ENCODE measurements at regions not wholly inside any gene's neighbourhood (a gene's known extent, or its start where the extent isn't known, plus 50 kb on each side); places are given as distances from the start of the nearest gene placed in this dataset.

DNA sequence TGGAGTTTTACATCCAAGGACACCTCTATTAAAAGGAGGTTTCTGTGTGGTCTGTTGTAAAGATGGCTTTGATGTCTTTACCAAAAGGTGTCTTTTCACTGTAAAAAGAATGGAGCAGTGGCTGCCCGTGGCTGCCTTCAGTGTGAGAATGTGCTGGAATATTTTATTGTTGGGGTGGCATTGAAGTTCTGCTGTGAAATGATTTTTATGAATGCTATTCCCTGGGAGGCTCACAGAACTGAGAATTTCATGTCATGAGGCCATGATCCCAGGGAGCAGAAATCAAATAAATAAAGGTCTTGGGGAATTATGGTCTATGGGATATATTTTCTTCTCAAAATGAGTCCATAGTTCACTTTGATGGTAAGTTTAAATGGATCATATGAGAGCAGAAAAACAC, 425.2 kb upstream of the ZNF608 start:
- TF ChIP-seq YY1 (IDR thresholded peaks at IDR 0.05) (no peak), TAF1 (conservative IDR thresholded peaks at IDR 0.05) (no peak), JUND (IDR thresholded peaks at IDR 0.05) (no peak), SP1 (IDR thresholded peaks at IDR 0.05) (no peak), GABPA (IDR thresholded peaks at IDR 0.05 in 1 of 2, conservative IDR thresholded peaks at IDR 0.05 in 1 of 2) (no peak), RXRA (IDR thresholded peaks at IDR 0.05) (no peak), RAD21 (IDR thresholded peaks at IDR 0.05) (no peak), FOXA1 (IDR thresholded peaks at IDR 0.05) (no peak), EGR1 (IDR thresholded peaks at IDR 0.05; ENCODE audit: low read depth in 2 of 2) (no peak)
- TF ChIP-seq, protein P1, sequence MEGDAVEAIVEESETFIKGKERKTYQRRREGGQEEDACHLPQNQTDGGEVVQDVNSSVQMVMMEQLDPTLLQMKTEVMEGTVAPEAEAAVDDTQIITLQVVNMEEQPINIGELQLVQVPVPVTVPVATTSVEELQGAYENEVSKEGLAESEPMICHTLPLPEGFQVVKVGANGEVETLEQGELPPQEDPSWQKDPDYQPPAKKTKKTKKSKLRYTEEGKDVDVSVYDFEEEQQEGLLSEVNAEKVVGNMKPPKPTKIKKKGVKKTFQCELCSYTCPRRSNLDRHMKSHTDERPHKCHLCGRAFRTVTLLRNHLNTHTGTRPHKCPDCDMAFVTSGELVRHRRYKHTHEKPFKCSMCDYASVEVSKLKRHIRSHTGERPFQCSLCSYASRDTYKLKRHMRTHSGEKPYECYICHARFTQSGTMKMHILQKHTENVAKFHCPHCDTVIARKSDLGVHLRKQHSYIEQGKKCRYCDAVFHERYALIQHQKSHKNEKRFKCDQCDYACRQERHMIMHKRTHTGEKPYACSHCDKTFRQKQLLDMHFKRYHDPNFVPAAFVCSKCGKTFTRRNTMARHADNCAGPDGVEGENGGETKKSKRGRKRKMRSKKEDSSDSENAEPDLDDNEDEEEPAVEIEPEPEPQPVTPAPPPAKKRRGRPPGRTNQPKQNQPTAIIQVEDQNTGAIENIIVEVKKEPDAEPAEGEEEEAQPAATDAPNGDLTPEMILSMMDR (IDR thresholded peaks at IDR 0.05; ENCODE audit: low read depth, low read length, missing input control) = no peak
- TF ChIP-seq, protein P2, sequence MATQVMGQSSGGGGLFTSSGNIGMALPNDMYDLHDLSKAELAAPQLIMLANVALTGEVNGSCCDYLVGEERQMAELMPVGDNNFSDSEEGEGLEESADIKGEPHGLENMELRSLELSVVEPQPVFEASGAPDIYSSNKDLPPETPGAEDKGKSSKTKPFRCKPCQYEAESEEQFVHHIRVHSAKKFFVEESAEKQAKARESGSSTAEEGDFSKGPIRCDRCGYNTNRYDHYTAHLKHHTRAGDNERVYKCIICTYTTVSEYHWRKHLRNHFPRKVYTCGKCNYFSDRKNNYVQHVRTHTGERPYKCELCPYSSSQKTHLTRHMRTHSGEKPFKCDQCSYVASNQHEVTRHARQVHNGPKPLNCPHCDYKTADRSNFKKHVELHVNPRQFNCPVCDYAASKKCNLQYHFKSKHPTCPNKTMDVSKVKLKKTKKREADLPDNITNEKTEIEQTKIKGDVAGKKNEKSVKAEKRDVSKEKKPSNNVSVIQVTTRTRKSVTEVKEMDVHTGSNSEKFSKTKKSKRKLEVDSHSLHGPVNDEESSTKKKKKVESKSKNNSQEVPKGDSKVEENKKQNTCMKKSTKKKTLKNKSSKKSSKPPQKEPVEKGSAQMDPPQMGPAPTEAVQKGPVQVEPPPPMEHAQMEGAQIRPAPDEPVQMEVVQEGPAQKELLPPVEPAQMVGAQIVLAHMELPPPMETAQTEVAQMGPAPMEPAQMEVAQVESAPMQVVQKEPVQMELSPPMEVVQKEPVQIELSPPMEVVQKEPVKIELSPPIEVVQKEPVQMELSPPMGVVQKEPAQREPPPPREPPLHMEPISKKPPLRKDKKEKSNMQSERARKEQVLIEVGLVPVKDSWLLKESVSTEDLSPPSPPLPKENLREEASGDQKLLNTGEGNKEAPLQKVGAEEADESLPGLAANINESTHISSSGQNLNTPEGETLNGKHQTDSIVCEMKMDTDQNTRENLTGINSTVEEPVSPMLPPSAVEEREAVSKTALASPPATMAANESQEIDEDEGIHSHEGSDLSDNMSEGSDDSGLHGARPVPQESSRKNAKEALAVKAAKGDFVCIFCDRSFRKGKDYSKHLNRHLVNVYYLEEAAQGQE (IDR thresholded peaks at IDR 0.05) = no peak
- TF ChIP-seq, protein P3, sequence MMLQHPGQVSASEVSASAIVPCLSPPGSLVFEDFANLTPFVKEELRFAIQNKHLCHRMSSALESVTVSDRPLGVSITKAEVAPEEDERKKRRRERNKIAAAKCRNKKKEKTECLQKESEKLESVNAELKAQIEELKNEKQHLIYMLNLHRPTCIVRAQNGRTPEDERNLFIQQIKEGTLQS (IDR thresholded peaks at IDR 0.05) = no peak
- TF ChIP-seq, protein P4, sequence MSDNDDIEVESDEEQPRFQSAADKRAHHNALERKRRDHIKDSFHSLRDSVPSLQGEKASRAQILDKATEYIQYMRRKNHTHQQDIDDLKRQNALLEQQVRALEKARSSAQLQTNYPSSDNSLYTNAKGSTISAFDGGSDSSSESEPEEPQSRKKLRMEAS (IDR thresholded peaks at IDR 0.05) = no peak

Measured in liver (tissue), 3 donors.